DND-41 (cell line): ENCODE measurements at regions not wholly inside any gene's neighbourhood (a gene's known extent, or its start where the extent isn't known, plus 50 kb on each side); places are given as distances from the start of the nearest gene placed in this dataset.

ENCODE experiments used
- ATAC-seq: fragments of 200-7000 bp; cut with Tn5 transposase; 3 replicates; pipeline ENCODE4 v1.9.1; 2021; ENCODE audit warnings: low read depth; ENCODE audit not compliant: insufficient read depth
- DNase-seq: peaks from one replicate; pipeline ENCODE4 v3.0.0-alpha.2; 2020
- H2AFZ ChIP-seq: 2 replicates; pipeline ENCODE4 v1.6.0; 2012; ENCODE audit warnings: low read depth, low read length
- H3K27ac ChIP-seq: 2 replicates; pipeline ENCODE4 v1.5.1; 2012; ENCODE audit warnings: low read length, inconsistent platforms
- H3K27me3 ChIP-seq: fragments of 200-600 bp; sonication (generic); 2 replicates; pipeline ENCODE4 v1.6.0; 2012; ENCODE audit warnings: low read length, mild to moderate bottlenecking, inconsistent platforms; ENCODE audit not compliant: insufficient read depth, poor library complexity
- H3K36me3 ChIP-seq: 2 replicates; pipeline ENCODE4 v1.5.1; 2012; ENCODE audit warnings: low read length, inconsistent platforms; ENCODE audit not compliant: insufficient read depth
- H3K4me1 ChIP-seq: 2 replicates; pipeline ENCODE4 v1.5.1; 2012; ENCODE audit warnings: mild to moderate bottlenecking, low read length; ENCODE audit not compliant: insufficient read depth
- H3K4me2 ChIP-seq: 2 replicates; pipeline ENCODE4 v1.6.0; 2012; ENCODE audit warnings: mild to moderate bottlenecking, moderate library complexity, low read length, inconsistent platforms; ENCODE audit not compliant: insufficient read depth
- H3K4me3 ChIP-seq, 2 experiments: fragments of 200-600 bp in 1 of 2; shearing (Covaris generic) in 1 of 2; 2 replicates each; pipeline ENCODE4 v1.5.1; 2012 to 2016; ENCODE audit warnings: inconsistent platforms in 2 of 2, low read length in 2 of 2, mild to moderate bottlenecking in 2 of 2, low read depth in 1 of 2, moderate library complexity in 1 of 2
- H3K79me2 ChIP-seq: 2 replicates; pipeline ENCODE4 v1.6.0; 2012; ENCODE audit warnings: low read length, inconsistent platforms; ENCODE audit not compliant: insufficient read depth
- H3K9ac ChIP-seq: 2 replicates; pipeline ENCODE4 v1.6.0; 2012; ENCODE audit warnings: low read depth, mild to moderate bottlenecking, inconsistent platforms, low read length, moderate library complexity
- H3K9me3 ChIP-seq: 2 replicates; pipeline ENCODE4 v1.5.1; 2012; ENCODE audit warnings: low read length, moderate library complexity, mild to moderate bottlenecking, inconsistent platforms; ENCODE audit not compliant: insufficient read depth, severe bottlenecking
- H4K20me1 ChIP-seq: 2 replicates; pipeline ENCODE4 v1.6.0; 2012; ENCODE audit warnings: low read length; ENCODE audit not compliant: insufficient read depth
- EZH2 ChIP-seq: IDR thresholded peaks from 3 replicates; pipeline ENCODE4 v1.6.1; 2012; ENCODE audit warnings: borderline replicate concordance, low read depth, mild to moderate bottlenecking, moderate library complexity, low read length, inconsistent platforms; ENCODE audit not compliant: severe bottlenecking
- TF ChIP-seq, protein P1 (sequence below): IDR thresholded peaks from 2 replicates; pipeline ENCODE4 v1.5.1; 2012; ENCODE audit warnings: borderline replicate concordance, low read length, moderate library complexity, mild to moderate bottlenecking; ENCODE audit not compliant: poor library complexity, severe bottlenecking; ENCODE audit errors: extremely low read depth

DNA sequence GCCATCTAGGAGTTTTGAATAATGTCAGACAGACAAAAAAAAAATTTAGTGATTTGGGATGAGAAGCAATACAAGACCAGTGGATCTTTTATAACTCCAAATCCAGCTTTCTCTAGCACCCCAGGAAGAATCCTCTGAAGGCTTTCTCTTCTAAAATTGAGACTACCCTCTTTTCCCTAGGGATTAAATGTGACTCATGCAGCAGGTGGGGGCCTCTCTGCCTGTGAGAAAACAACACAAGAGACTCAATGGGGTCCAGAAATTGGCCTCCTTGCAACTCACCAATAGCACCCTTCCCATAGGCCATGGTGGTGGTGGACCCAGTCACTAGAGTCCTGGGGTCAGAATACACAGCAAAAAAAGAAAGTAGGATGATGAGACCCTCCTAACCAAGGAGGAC, 120.3 kb upstream of the ATP1A1 start:
- H3K79me2 ChIP-seq = no peaks in the 10 kb centered on the region
- no peak overlapping the region for H2AFZ ChIP-seq
- no peak overlapping the region for H3K9ac ChIP-seq
- H3K27ac ChIP-seq = no peak overlapping the region
- H4K20me1 ChIP-seq = no peaks in the 10 kb centered on the region
- ATAC-seq (no peak), DNase-seq (no peak)
- no peaks in the 10 kb centered on the region for H3K36me3 ChIP-seq
- no peak overlapping the region for H3K4me3 ChIP-seq
- H3K9me3 ChIP-seq = no peaks in the 10 kb centered on the region
- H3K4me2 ChIP-seq = no peak overlapping the region
- H3K27me3 ChIP-seq = no peaks in the 10 kb centered on the region
- no peak for TF ChIP-seq EZH2
- TF ChIP-seq, protein P1, sequence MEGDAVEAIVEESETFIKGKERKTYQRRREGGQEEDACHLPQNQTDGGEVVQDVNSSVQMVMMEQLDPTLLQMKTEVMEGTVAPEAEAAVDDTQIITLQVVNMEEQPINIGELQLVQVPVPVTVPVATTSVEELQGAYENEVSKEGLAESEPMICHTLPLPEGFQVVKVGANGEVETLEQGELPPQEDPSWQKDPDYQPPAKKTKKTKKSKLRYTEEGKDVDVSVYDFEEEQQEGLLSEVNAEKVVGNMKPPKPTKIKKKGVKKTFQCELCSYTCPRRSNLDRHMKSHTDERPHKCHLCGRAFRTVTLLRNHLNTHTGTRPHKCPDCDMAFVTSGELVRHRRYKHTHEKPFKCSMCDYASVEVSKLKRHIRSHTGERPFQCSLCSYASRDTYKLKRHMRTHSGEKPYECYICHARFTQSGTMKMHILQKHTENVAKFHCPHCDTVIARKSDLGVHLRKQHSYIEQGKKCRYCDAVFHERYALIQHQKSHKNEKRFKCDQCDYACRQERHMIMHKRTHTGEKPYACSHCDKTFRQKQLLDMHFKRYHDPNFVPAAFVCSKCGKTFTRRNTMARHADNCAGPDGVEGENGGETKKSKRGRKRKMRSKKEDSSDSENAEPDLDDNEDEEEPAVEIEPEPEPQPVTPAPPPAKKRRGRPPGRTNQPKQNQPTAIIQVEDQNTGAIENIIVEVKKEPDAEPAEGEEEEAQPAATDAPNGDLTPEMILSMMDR = no peak
- no peaks in the 10 kb centered on the region for H3K4me1 ChIP-seq

DNA sequence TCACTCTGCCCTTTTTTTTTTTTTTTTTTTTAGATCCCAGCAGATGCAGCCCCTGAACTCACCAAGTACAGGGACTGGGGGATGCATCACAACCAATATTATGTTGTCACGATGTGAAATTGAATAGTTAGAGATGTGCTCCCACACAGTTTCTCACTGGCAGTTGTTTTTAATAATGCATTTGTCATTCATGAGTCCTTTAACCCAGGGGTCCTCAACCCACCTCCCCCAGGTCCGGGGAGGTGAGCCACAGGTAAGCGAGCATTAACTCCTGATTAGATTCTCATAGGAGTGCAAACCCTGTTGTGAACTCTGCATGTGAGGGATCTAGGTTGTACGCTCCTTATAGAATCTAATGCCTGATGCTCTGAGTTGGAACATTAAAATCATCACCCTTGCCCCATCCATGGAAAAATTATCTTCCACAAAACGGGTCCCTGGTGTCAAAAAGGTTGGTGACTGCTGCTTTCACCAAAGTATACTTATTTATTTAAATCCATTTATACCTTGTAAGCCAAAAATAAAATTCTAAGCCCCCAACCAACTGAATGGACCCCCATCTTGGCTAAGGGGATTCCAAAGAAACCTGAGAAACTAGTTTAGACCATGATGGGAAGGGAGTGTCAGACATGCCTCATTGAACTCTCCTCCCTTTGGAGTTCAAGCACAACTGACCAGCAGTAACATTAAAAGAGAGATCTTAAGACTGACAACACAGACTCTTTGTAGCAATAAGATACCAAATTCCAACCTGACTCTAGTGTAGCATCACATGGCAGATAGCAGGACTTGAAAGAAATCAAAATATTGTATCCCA, 119.3 kb upstream of the ATP1A1 start:
- ATAC-seq (no peak), DNase-seq (no peak)
- no peak overlapping the region for H2AFZ ChIP-seq
- no peak overlapping the region for H3K9ac ChIP-seq
- H3K9me3 ChIP-seq = no peaks in the 10 kb centered on the region
- no peaks in the 10 kb centered on the region for H3K4me1 ChIP-seq
- H3K79me2 ChIP-seq = no peaks in the 10 kb centered on the region
- TF ChIP-seq EZH2 = no peak
- TF ChIP-seq, protein P1 = no peak
- no peak overlapping the region for H3K27ac ChIP-seq
- no peaks in the 10 kb centered on the region for H3K27me3 ChIP-seq
- H3K4me3 ChIP-seq = no peak overlapping the region
- no peaks in the 10 kb centered on the region for H3K36me3 ChIP-seq
- no peak overlapping the region for H3K4me2 ChIP-seq
- no peaks in the 10 kb centered on the region for H4K20me1 ChIP-seq

DNA sequence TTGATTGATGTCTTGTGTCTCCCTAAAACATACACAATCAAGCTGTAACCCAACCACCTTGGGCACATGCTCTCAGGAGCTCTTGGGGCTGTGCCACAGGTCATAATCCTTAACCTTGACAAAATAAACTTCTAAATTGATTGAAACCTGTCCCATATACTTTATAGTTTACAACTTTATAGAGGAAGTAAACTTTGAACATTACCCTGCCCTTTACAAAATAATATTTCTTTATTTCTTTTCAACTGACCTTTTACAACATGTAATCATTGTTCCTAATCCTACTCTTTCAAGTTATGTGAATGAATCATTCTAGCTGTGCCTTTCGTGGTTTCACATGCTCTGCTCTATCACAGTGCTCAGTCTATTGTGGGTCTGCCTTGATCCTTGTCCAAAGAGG, 118.3 kb upstream of the ATP1A1 start:
- Histone ChIP-seq H3K4me3 (no peak overlapping the region), H4K20me1 (no peaks in the 10 kb centered on the region), H3K36me3 (no peaks in the 10 kb centered on the region), H3K27ac (no peak overlapping the region), H3K9ac (no peak overlapping the region), H3K79me2 (no peaks in the 10 kb centered on the region), H3K27me3 (no peaks in the 10 kb centered on the region), H3K4me1 (no peaks in the 10 kb centered on the region), H3K9me3 (no peaks in the 10 kb centered on the region), H3K4me2 (no peak overlapping the region), H2AFZ (no peak overlapping the region)
- no peak for ATAC-seq
- DNase-seq = no peak
- TF ChIP-seq, protein P1 = no peak
- no peak for TF ChIP-seq EZH2
